GM10266 (cell line): ENCODE measurements at regions not wholly inside any gene's neighbourhood (a gene's known extent, or its start where the extent isn't known, plus 50 kb on each side); places are given as distances from the start of the nearest gene placed in this dataset.
"Not testable (repeated sequence)": the region's sequence is repeated elsewhere in the genome, so short reads cannot be mapped to it uniquely, and the experiment has no call there.

Experiments used
- DNase-seq: peaks from one replicate; pipeline ENCODE4 v3.0.0; 2012; ENCODE audit errors: extremely low spot score
- TF ChIP-seq, protein P1 (sequence below): IDR thresholded peaks from 2 replicates; pipeline ENCODE4 v1.5.1; 2012; ENCODE audit warnings: mild to moderate bottlenecking, low read depth; ENCODE audit not compliant: control insufficient read depth, insufficient read depth; ENCODE audit errors: missing control alignments

DNA sequence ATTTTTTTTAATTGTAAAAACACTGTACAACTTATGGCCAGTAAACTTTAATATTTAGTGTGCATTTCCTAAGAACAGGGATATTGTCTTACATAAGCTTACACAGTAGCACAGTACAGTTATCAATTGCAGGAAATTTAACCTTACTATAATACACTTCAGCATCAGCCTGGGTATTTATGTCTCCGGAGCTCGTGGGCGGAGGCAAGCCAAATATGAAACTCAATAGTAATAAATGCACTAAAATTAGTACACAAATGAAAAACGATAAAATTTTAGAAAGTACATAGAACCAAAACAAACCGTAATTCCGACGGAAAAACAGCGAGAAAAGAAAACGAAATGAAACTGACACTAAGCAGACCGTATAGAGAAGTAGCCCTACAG is 91.2 kb downstream of the ANXA2R start:
- TF ChIP-seq, protein P1, sequence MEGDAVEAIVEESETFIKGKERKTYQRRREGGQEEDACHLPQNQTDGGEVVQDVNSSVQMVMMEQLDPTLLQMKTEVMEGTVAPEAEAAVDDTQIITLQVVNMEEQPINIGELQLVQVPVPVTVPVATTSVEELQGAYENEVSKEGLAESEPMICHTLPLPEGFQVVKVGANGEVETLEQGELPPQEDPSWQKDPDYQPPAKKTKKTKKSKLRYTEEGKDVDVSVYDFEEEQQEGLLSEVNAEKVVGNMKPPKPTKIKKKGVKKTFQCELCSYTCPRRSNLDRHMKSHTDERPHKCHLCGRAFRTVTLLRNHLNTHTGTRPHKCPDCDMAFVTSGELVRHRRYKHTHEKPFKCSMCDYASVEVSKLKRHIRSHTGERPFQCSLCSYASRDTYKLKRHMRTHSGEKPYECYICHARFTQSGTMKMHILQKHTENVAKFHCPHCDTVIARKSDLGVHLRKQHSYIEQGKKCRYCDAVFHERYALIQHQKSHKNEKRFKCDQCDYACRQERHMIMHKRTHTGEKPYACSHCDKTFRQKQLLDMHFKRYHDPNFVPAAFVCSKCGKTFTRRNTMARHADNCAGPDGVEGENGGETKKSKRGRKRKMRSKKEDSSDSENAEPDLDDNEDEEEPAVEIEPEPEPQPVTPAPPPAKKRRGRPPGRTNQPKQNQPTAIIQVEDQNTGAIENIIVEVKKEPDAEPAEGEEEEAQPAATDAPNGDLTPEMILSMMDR: no peak
- DNase-seq: no peak

DNA sequence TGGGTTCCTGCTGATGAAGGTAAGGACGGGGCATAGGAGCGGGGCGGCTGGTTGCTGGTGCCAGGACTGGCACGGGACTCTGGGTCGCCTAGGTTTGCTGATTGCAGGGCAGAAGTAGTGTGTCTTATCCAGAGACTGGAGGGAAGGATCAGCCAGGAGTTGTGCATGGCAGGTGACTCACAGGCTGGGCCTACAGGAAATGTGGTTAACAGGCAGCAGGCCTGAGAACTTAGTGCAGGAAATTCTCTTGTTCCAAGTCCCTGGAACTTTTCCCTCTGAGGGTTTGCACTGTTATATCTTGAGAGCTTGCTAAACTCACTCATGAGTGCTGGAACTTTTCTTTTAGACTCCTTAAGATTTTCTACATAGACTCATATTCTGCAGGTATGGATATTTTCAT is 95.1 kb downstream of the ANXA2R start:
- DNase-seq: no peak
- TF ChIP-seq, protein P1: no peak

DNA sequence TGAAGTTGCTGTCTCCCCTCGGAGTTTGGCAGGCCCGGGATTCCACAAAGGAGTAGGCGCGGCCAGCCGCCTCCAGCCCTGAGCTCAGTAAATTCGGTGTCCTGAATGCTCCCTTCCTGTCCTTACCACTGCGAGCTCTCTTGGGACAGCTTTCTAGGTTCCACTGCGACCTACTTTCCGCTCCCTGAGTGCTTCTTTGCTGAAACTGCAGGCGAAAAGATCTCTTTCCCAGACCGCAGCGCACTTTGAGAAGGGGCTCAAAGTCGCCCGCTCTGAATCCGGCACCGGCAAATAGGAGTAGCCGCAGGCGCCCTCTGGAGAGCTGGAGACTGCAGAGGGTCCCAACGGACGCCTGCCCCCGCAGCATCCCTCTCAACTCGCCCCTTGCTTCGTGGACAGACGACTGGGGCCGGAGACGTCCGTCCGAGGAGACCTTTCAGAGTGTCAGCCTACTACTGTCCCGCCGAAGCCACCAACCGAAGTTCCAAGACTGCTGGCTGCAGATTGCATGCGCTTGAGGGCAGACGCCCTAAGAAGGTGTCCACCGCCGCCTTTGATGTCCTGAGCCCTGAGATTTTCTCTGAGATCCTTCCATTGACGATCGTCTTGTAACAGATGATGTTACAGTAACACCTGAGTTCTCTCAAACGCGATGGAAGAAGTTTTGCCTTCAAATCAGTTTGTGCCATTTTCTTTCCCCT is 96.0 kb downstream of the ANXA2R start:
- TF ChIP-seq, protein P1: no peak

DNA sequence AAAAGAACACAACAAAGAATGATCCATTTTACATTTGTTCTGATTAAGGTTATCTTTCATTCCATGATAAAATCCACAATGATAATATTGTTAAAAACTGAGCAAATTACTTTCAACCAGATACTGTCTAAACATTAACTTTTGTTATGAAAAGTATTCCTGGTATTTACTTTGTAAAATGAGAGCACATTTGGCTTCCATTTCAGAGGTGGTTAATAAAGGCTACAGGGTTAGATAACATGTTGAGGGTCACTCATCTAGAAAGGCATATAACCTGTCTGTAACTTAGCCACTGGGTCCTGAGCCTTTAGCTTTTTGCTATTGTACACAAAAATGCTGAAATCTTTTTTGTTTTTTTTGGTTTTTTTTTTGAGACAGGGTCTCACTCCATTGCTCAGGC is 99.3 kb downstream of the ANXA2R start:
- TF ChIP-seq, protein P1: no peak
- no peak for DNase-seq

More for the DNA sequence above, 96.0 kb downstream of the ANXA2R start:
- no peak for DNase-seq

DNA sequence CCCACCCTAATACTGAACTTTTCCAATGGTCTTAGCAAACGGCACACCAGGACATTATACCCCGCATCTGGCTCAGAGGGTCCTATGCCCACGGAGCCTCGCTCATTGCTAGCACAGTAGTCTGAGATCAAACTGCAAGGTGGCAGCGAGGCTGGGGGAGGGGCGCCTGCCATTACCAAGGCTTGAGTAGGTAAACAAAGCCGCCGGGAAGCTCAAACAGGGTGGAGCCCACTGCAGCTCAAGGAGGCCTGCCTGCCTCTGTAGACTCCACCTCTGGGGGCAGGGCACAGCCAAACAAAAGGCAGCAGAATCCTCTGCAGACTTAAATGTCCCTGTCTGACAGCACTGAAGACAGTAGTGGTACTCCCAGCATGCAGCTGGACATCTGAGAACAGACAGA is 108.1 kb downstream of the ANXA2R start:
- DNase-seq: not testable (repeated sequence)

DNA sequence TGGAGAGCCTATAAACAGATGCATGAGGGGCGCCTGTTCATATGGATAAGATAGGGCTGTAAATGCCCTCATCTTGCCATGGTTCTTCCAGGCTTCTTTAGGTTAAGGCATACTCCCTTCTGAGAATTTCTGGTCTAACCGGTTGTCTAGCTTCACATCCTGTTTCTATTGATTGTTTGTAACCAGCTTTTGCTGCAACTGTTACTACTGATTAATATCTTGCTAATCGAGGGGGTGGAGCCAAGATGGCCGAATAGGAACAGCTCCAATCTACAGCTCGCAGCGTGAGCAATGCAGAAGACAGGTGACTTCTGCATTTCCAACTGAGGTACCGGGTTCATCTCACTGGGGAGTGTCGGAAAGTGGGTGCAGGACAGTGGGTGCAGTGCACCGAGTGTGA is 108.7 kb downstream of the ANXA2R start:
- DNase-seq: not testable (repeated sequence)

DNA sequence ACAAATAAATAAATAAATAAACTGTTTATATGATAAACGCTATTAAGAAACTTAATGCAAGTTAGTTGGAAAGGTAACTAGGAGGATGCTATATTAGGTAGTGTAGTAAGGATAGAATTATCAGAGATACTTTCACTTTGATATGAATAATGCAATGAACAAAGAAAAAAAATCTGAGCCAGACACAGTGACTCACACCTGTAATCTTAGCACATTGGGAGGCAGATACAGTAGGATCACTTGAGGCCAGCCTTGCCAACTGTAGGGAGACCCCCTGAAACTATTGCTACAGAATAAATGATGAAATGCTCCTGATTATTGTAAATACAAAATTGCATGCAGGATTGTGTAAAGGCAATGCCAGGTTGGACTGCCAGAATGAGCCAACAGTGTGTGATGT is 109.2 kb downstream of the ANXA2R start:
- no peak for DNase-seq
- TF ChIP-seq, protein P1: no peak

DNA sequence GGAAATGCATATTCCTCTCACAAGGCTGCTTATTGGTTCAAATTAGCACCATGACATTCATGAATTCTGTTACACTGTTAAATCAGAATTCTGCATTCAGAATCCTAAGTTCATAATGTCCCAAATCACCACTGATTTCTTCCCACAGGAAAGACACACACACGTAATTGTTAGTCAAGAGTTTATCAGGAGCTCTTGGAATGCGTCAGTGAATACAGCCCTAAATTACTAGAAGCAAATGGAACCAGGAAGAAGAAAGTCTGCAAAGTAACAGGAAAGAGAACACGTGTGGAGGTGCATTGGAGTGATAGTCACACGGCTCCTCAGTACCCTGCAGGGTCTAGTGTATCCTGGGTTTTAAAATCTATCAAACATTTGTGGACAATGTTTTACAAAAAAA is 110.2 kb downstream of the ANXA2R start:
- TF ChIP-seq, protein P1: no peak
- DNase-seq: no peak

DNA sequence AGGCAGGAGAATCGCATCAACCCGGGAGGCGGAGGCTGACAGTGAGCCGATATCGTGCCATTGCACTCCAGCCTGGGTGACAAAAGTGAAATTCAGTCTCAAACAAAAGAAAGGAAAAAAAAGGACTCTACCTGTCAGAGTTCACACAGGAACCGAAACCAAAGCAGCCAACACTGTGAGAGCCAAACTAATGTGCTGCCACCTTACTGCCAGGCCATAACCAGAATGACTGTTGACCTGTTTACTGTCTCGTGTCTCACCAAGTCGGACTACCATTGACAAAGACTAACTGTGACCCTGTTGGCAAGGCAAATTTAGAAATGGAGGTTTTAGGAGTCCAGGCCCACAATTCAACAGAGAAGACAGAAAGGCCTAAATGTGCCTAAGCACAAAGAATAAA is 112.4 kb downstream of the ANXA2R start:
- no peak for DNase-seq
- TF ChIP-seq, protein P1: no peak
